NCI-H1417 (cell line): ENCODE measurements at regions not wholly inside any gene's neighbourhood (a gene's known extent, or its start where the extent isn't known, plus 50 kb on each side); places are given as distances from the start of the nearest gene placed in this dataset.
"Not testable (repeated sequence)": the region's sequence is repeated elsewhere in the genome, so short reads cannot be mapped to it uniquely, and the experiment has no call there.

Experiments
- DNase-seq, 3 experiments: peaks; one replicate each; lab custom pipeline; 2025; lab: John Stamatoyannopoulos, UW

- DNase-seq = no peak
Measured at GRCh38 chr15:53213336-53213735, 423.2 kb upstream of the ONECUT1 start.

- no peak for DNase-seq
Measured at GRCh38 chr15:53212785-53213184, 422.6 kb upstream of the ONECUT1 start.

- no peak for DNase-seq
Measured at GRCh38 chr15:53210653-53211052, 420.5 kb upstream of the ONECUT1 start.

DNA sequence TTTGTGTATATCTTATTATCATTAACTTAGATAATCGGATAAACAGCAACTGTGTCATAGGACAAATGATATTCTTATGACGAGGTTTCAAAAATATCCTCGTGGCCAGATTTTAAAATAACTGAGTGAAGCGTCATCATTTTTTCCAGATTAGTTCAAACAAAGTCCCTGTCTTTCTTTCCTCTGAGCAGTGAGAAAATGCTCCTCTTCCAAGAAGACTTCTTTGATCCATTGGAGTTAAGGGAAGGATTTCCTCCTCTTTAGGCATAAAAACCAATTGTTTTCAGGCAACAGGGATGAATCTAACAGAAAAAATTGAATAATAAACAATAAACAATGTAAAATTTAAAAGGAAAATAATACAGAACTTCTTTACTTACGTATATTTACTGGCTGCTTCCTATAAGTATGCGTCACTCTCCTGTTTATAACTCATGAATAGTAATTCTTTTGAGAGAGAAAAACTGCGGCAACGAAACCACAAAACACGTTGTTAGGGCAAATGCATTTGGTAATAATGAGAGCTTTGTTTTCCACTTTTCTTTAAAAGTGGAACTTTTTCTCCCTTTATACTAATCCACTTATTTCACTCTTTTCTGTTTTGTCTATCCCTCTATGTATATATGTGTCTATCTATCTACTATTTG, 419.4 kb upstream of the ONECUT1 start:
- no peak for DNase-seq

- DNase-seq = peak in 2 of 3 experiments; percentile 10 to 38
Measured at GRCh38 chr15:53208751-53209150, 418.6 kb upstream of the ONECUT1 start.

GRCh38 chr15:53203454-53203853, 413.3 kb upstream of the ONECUT1 start:
- DNase-seq = no peak

DNA sequence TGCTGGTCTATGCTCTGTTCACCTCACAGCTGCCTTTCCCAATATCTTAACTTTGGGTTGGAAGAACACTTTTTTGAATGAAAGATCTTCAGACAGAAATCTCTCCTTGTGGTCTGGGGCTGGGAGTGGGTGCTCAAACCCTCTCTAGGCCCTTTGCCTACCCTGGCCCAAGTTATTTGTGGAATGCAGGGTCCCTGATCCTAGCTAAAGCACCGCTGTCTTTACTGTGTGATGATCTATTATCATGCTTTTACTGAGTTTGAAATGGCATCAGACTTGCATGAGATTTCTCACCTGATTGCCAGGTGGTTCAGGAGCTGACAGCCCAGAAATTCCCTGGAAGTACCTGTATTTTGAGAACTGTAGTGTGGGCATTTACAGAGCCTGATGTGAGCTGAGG, 412.7 kb upstream of the ONECUT1 start:
- DNase-seq = no peak

GRCh38 chr15:53197426-53197839, 407.3 kb upstream of the ONECUT1 start:
- peak; percentile 38 to 68 (median 52) for DNase-seq

- peak in 2 of 3 experiments; percentile 4 to 15 for DNase-seq
Measured at GRCh38 chr15:53196788-53197187, 406.7 kb upstream of the ONECUT1 start.

DNA sequence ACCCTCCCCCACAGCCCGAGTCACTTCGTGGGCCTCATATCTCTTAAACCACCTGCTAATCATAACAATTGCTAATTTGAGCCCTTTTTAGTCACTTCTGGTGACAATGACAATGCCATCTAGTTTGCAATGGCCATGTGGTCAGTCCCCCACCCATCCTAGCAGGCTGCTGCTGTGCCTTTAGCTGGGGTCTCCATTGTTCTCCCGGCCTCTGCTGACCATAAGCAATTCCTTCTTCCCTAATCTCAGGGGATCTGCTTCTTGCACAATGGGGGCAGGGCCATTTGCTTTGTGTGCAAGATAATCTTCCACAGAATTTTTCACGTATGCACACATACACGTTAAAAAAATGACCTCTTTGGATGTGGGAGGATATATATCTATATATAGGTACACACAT, 406.1 kb upstream of the ONECUT1 start:
- no peak for DNase-seq

- DNase-seq = no peak
Measured at GRCh38 chr15:53193149-53193548, 403.0 kb upstream of the ONECUT1 start.

DNA sequence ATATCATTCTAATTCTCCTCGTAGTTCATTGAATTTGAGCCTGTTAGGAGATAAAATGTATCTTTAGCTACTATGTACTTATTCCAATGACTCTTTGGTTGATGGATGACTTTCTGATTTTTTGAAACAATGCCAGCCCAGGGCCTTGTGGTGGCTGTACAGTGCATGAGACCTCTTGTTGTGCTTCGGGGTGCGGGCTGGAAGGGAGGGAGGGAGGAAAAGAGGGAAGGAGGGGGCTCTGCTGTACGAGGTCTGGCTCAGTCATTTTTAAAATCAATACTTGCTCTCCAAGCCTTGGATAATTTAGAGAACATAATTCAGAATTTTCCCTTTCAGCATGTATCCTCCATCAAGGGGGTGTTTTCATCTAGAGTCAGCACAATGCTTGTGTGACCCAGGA, 399.7 kb upstream of the ONECUT1 start:
- DNase-seq = no peak

GRCh38 chr15:53183449-53183848, 393.3 kb upstream of the ONECUT1 start:
- DNase-seq = not testable (repeated sequence)

- no peak for DNase-seq
Measured at GRCh38 chr15:53171571-53171970, 381.4 kb upstream of the ONECUT1 start.

GRCh38 chr15:53166684-53167201, 376.6 kb upstream of the ONECUT1 start:
- no peak for DNase-seq

GRCh38 chr15:53165988-53166683, 376.0 kb upstream of the ONECUT1 start:
- peak in 1 of 3 experiments; percentile 16 for DNase-seq

- DNase-seq = no peak
Measured at GRCh38 chr15:53160092-53160704, 370.1 kb upstream of the ONECUT1 start.

GRCh38 chr15:53159458-53159857, 369.3 kb upstream of the ONECUT1 start:
- DNase-seq = no peak

GRCh38 chr15:53158995-53159394, 368.9 kb upstream of the ONECUT1 start:
- no peak for DNase-seq

- no peak for DNase-seq
Measured at GRCh38 chr15:53133255-53133850, 343.2 kb upstream of the ONECUT1 start.

DNA sequence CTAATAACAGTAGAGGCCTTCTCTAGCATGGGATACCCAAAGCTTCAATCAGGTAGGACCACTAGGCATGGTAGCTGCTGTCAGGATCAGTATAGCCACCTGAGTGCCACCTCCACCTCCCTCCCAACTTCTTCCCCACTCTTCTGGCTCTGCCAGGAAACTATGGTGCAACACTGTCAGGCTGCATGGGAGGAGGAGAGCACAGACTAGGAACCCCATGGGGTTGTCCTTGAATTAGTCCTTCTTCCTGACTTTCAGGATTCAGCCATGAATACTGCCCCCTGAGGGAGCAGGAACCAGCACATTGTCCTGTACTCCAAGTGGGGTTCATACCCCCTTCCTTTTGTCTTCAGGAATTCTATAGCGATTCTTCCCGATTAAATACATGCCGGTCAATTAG, 340.8 kb upstream of the ONECUT1 start:
- no peak for DNase-seq

- DNase-seq = no peak
Measured at GRCh38 chr15:53129121-53129904, 339.2 kb upstream of the ONECUT1 start.
